HepG2 (cell line): ENCODE measurements at regions not wholly inside any gene's neighbourhood (a gene's known extent, or its start where the extent isn't known, plus 50 kb on each side); places are given as distances from the start of the nearest gene placed in this dataset.

ENCODE experiments used
- ATAC-seq: fragments of 200-7000 bp; cut with Tn5 transposase; 3 replicates; pipeline ENCODE4 v1.9.1; 2020; ENCODE audit warnings: mild to moderate bottlenecking, moderate library complexity
- BruUV-seq: library from RNA; stranded (reverse); fragments of 400-500 nt; replicated peaks from 2 replicates; lab custom pipeline; 2021; lab: Mats Ljungman, UMichigan
- CTCF ChIA-PET: fragments of 300-600 bp; formaldehyde crosslinking; extraction: SDS; loops from one replicate; lab custom pipeline; 2021; ENCODE audit warnings: low total read pairs, inconsistent platforms, low intra/inter-chr PET ratio; lab: Yijun Ruan, JAX
- POLR2A ChIA-PET: fragments of 350-600 bp; sonication (Branson Sonifier 250); formaldehyde crosslinking; loops from one replicate; lab custom pipeline; 2020; ENCODE audit warnings: antibody characterized with exemption, inconsistent platforms; lab: Yijun Ruan, JAX
- DNase-seq: peaks from one replicate; pipeline ENCODE4 v3.0.0-alpha.2; 2015; ENCODE audit warnings: low spot score
- FAIRE-seq: peaks from 3 replicates; lab custom pipeline; 2011; peaks lifted over from hg19 to GRCh38; lab: Jason Lieb, UNC
- H2AFZ ChIP-seq: one replicate; pipeline ENCODE4 v1.6.1; 2011; ENCODE audit warnings: low read length, inconsistent platforms
- H3K27ac ChIP-seq: fragments of 300-600 bp; 3 replicates; pipeline ENCODE4 v1.8.0; 2011; ENCODE audit warnings: mixed run types, mild to moderate bottlenecking, mixed read lengths, low read length, inconsistent platforms; ENCODE audit not compliant: insufficient read depth; ENCODE audit errors: extremely low read length
- H3K27me3 ChIP-seq, 2 experiments: fragments of 200-600 bp in 1 of 2; 2 replicates in 1 of 2; 3 replicates in 1 of 2; pipeline versions ENCODE4 v1.6.0 to v1.8.0; 2011; ENCODE audit warnings: low read length in 2 of 2, mild to moderate bottlenecking in 2 of 2, moderate library complexity in 2 of 2, inconsistent platforms in 1 of 2; ENCODE audit not compliant: insufficient read depth in 2 of 2, control insufficient read depth in 1 of 2
- H3K36me3 ChIP-seq, 2 experiments: fragments of 200-600 bp in 1 of 2; replicated peaks in 1 of 2; 2 replicates in 1 of 2; 3 replicates in 1 of 2; pipeline versions ENCODE4 v1.5.1 to v1.8.0; 2011; ENCODE audit warnings: low read length in 2 of 2, inconsistent platforms in 1 of 2; ENCODE audit not compliant: insufficient read depth in 2 of 2, control insufficient read depth in 1 of 2
- H3K4me1 ChIP-seq: 2 replicates; pipeline ENCODE4 v1.5.1; 2012; ENCODE audit warnings: low read length, inconsistent platforms; ENCODE audit not compliant: insufficient read depth
- H3K4me2 ChIP-seq: 2 replicates; pipeline ENCODE4 v1.6.0; 2011; ENCODE audit warnings: low read depth, low read length, inconsistent platforms
- H3K4me3 ChIP-seq, 3 experiments: fragments of 200-600 bp in 1 of 3; sonication (generic), shearing (Covaris generic) in 1 of 3; replicated peaks in 1 of 3; 2 replicates each; pipeline ENCODE4 v1.5.1; 2011 to 2016; ENCODE audit warnings: low read length in 3 of 3, inconsistent platforms in 2 of 3, low read depth in 2 of 3, mild to moderate bottlenecking in 2 of 3, control low read depth in 1 of 3, mixed read lengths in 1 of 3; ENCODE audit not compliant: insufficient read depth in 1 of 3
- H3K79me2 ChIP-seq: one replicate; pipeline ENCODE4 v1.6.1; 2011; ENCODE audit warnings: low read length, inconsistent platforms; ENCODE audit not compliant: insufficient read depth
- H3K9ac ChIP-seq: 2 replicates; pipeline ENCODE4 v1.6.0; 2011; ENCODE audit warnings: mild to moderate bottlenecking, low read depth, low read length, inconsistent platforms; ENCODE audit not compliant: insufficient read depth
- H3K9me3 ChIP-seq: 2 replicates; pipeline ENCODE4 v1.5.1; 2012; ENCODE audit warnings: mild to moderate bottlenecking, low read length
- H4K20me1 ChIP-seq: 2 replicates; pipeline ENCODE4 v1.6.0; 2011; ENCODE audit warnings: inconsistent platforms, mild to moderate bottlenecking, low read length, moderate library complexity; ENCODE audit not compliant: insufficient read depth
- BORCS8-MEF2B ChIP-seq: sonication (generic); formaldehyde crosslinking; IDR thresholded peaks from 2 replicates; pipeline ENCODE4 v1.8.0; 2022; ENCODE audit warnings: mild to moderate bottlenecking, missing genetic modification reagents
- CBX5 ChIP-seq: sonication (generic); formaldehyde crosslinking; IDR thresholded peaks from 2 replicates; pipeline ENCODE4 v1.4.0; 2020; ENCODE audit warnings: missing genetic modification reagents, borderline replicate concordance
- CHCHD3 ChIP-seq: sonication (generic); formaldehyde crosslinking; IDR thresholded peaks from 2 replicates; pipeline ENCODE4 v1.8.0; 2022; ENCODE audit warnings: mild to moderate bottlenecking, missing genetic modification reagents, moderate library complexity
- CREB3 ChIP-seq: sonication (generic); formaldehyde crosslinking; IDR thresholded peaks from 2 replicates; pipeline ENCODE4 v1.5.0; 2020; ENCODE audit warnings: missing genetic modification reagents
- GABPA ChIP-seq, 2 experiments: IDR thresholded peaks; 2 replicates each; pipeline ENCODE4 v1.6.1; 2011 to 2016; ENCODE audit warnings: low read depth in 2 of 2, low read length in 1 of 2, missing biosample characterization in 1 of 2, missing genetic modification characterization in 1 of 2
- GATAD2A ChIP-seq: IDR thresholded peaks from 2 replicates; pipeline ENCODE4 v1.6.1; 2016
- GPN1 ChIP-seq: sonication (generic); formaldehyde crosslinking; IDR thresholded peaks from 2 replicates; pipeline ENCODE4 v1.5.1; 2020; ENCODE audit warnings: missing genetic modification reagents, borderline replicate concordance
- HES4 ChIP-seq: sonication (generic); formaldehyde crosslinking; IDR thresholded peaks from 2 replicates; pipeline ENCODE4 v1.9.0; 2021; ENCODE audit warnings: mild to moderate bottlenecking, missing genetic modification reagents, borderline replicate concordance
- HOXA3 ChIP-seq: sonication (generic); formaldehyde crosslinking; IDR thresholded peaks from 2 replicates; pipeline ENCODE4 v1.5.0; 2020; ENCODE audit warnings: missing genetic modification reagents
- MAF1 ChIP-seq: sonication (generic); formaldehyde crosslinking; IDR thresholded peaks from 2 replicates; pipeline ENCODE4 v1.5.0; 2020; ENCODE audit warnings: missing genetic modification reagents, borderline replicate concordance
- NCOA2 ChIP-seq: sonication (generic); formaldehyde crosslinking; IDR thresholded peaks from 2 replicates; pipeline ENCODE4 v1.8.0; 2022; ENCODE audit warnings: inconsistent platforms
- PAF1 ChIP-seq: IDR thresholded peaks from 2 replicates; pipeline ENCODE4 v1.6.1; 2016; ENCODE audit warnings: missing genetic modification reagents, missing compliant biosample characterization
- RCOR2 ChIP-seq: IDR thresholded peaks from 2 replicates; pipeline ENCODE4 v1.6.1; 2016; ENCODE audit warnings: missing biosample characterization, missing genetic modification reagents
- SUZ12 ChIP-seq: fragments of 150-350 bp; IDR thresholded peaks from 2 replicates; pipeline ENCODE4 v1.6.1; 2014; ENCODE audit warnings: low read depth, low read length
- ZBTB42 ChIP-seq: sonication (generic); formaldehyde crosslinking; IDR thresholded peaks from 2 replicates; pipeline ENCODE4 v1.5.0; 2020; ENCODE audit warnings: mild to moderate bottlenecking, missing genetic modification reagents
- ZFAT ChIP-seq: sonication (generic); formaldehyde crosslinking; conservative IDR thresholded peaks from 2 replicates; pipeline ENCODE4 v1.8.1; 2023; ENCODE audit warnings: missing genetic modification reagents, inconsistent platforms
- ZNF446 ChIP-seq: sonication (generic); formaldehyde crosslinking; IDR thresholded peaks from 2 replicates; pipeline ENCODE4 v1.5.0; 2020; ENCODE audit warnings: mild to moderate bottlenecking, missing genetic modification reagents
- ZNF607 ChIP-seq: sonication (generic); formaldehyde crosslinking; IDR thresholded peaks from 2 replicates; pipeline ENCODE4 v1.5.1; 2020; ENCODE audit warnings: missing genetic modification reagents, mild to moderate bottlenecking, borderline replicate concordance
- WGBS: methylation state at CpG from one replicate; pipeline ENCODE4 v1.1.6; 2017; ENCODE audit warnings: low lambda C conversion rate; 5-methylcytosine and 5-hydroxymethylcytosine counted together
- in situ Hi-C: cut with HindIII; loops from 2 replicates; pipeline ENCODE4 v1.10.0; 2017; ENCODE audit warnings: low pct_unique_long_range_greater_than_20kb; ENCODE audit not compliant: extremely low pct_ligation_motif_present
- intact Hi-C: fragments of 100-400 bp; cut with micrococcal nuclease; formaldehyde crosslinking; loops from one replicate; pipeline ENCODE4 v1.10.0; 2022; ENCODE audit not compliant: unreplicated experiment

GRCh38 chr4:84419201-84419600, 79.9 kb downstream of the NKX6-1 start:
- POLR2A ChIA-PET: no interaction called here
- in situ Hi-C loops: no loop called here

More at GRCh38 chr4:84419201-84419600, 79.9 kb downstream of the NKX6-1 start:
- no peak for FAIRE-seq
- Histone ChIP-seq H3K4me2 (no peak overlapping the region), H3K9ac (no peak overlapping the region), H2AFZ (no peak overlapping the region), H3K9me3 (no peaks in the 10 kb centered on the region), H3K27me3 (no peaks in the 10 kb centered on the region), H3K27ac (no peak overlapping the region), H3K4me3 (no peak overlapping the region), H3K36me3 (no peaks in the 10 kb centered on the region), H3K79me2 (no peaks in the 10 kb centered on the region), H3K4me1 (no peaks in the 10 kb centered on the region), H4K20me1 (no peaks in the 10 kb centered on the region)
- intact Hi-C loops: no loop called here
- ATAC-seq: no peak
- CTCF ChIA-PET: no interaction called here
- TF ChIP-seq HOXA3 (CRISPR knock-in tag): no peak
- no peak for TF ChIP-seq CREB3
- TF ChIP-seq BORCS8-MEF2B (CRISPR knock-in tag): no peak
- TF ChIP-seq ZNF446 (CRISPR knock-in tag): no peak
- no peak for TF ChIP-seq CHCHD3 (CRISPR knock-in tag)
- no peak for TF ChIP-seq HES4
- no peak for TF ChIP-seq ZNF607 (CRISPR knock-in tag)
- no peak for TF ChIP-seq GATAD2A (CRISPR knock-in tag)
- TF ChIP-seq ZBTB42 (CRISPR knock-in tag): no peak
- TF ChIP-seq NCOA2 (CRISPR knock-in tag): no peak
- no peak for TF ChIP-seq ZFAT (CRISPR knock-in tag)
- TF ChIP-seq RCOR2: no peak
- TF ChIP-seq GPN1 (CRISPR knock-in tag): no peak
- TF ChIP-seq PAF1 (CRISPR knock-in tag): no peak
- TF ChIP-seq GABPA (IDR thresholded peaks at IDR 0.05; ENCODE audit: low read depth, low read length): no peak
- no peak for TF ChIP-seq GABPA (CRISPR knock-in tag; IDR thresholded peaks at IDR 0.05; ENCODE audit: low read depth)
- TF ChIP-seq CBX5 (CRISPR knock-in tag): no peak
- TF ChIP-seq MAF1 (CRISPR knock-in tag): no peak
- TF ChIP-seq SUZ12: no peak
- WGBS: 7% methylated on average over 3 of the region's 3 CpGs
- BruUV-seq: no TSS peak
- DNase-seq: no peak
